HG03064 (cell line): ENCODE measurements at regions not wholly inside any gene's neighbourhood (a gene's known extent, or its start where the extent isn't known, plus 50 kb on each side); places are given as distances from the start of the nearest gene placed in this dataset.
A peak's percentile ranks its signal among the peaks of the same experiment; 100 is the strongest.

ENCODE experiments used
- ATAC-seq: cut with Tn5 transposase; IDR thresholded peaks from one replicate; pipeline ENCODE4 v1.9.1; 2021; ENCODE audit warnings: low read depth; ENCODE audit not compliant: unreplicated experiment

GRCh38 chr2:15718103-15718943 is 126.7 kb downstream of the DDX1 start:
- no peak for ATAC-seq

DNA sequence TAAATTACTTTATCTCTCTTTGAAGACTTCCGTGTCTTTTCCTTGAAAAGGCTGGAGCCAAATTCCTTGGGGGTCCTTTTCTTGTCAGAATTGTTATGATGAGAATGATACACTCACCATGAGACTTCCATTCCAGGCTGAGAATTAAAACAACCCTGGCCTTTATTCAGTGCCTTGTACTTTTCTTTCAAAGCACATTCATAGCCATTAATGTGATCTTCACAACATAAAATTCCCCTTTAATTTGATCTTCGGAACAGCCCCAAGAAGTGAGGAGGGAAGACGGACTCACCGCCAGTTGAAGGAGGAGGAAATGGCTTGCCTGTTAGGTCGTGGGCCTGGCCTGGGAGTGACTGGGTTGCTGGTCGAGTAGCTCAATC is 127.3 kb downstream of the DDX1 start:
- ATAC-seq: no peak

- ATAC-seq: no peak
Observed at GRCh38 chr2:15719566-15720313, 128.1 kb downstream of the DDX1 start.

DNA sequence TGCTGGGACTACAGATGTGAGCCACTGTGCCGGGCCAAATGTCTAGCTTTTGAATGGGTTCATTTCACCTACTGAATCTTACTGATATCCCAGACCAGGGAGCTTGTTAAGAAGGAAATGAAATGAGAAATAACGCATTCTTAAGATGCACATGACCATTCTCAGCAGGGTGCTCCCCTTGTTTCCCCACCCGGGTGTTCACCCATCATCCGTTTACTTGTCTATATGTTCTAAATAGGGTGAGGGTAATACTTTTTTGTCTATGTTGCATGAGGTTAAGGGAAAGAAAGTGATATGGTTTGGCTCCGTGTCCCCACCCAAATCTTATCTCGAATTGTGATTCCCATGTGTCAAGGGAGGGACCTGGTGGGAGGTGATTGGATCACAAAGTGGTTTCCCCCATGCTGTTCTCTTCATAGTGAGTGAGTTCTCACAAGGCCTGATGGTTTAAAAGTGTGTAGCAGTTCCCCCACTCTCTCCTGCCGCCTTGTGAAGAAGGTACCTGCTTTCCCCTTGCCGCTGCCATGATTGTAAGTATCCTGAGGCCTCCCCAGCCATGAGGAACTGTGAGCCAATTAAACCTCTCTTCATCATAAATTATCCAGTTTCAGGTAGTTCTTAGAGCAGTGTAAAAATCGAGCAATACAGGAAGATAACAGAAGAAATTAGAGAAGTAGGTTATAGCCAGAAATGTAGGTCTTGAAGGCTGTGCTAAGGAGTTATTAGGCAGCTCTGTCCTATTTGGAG is 129.1 kb downstream of the DDX1 start:
- ATAC-seq: no peak

DNA sequence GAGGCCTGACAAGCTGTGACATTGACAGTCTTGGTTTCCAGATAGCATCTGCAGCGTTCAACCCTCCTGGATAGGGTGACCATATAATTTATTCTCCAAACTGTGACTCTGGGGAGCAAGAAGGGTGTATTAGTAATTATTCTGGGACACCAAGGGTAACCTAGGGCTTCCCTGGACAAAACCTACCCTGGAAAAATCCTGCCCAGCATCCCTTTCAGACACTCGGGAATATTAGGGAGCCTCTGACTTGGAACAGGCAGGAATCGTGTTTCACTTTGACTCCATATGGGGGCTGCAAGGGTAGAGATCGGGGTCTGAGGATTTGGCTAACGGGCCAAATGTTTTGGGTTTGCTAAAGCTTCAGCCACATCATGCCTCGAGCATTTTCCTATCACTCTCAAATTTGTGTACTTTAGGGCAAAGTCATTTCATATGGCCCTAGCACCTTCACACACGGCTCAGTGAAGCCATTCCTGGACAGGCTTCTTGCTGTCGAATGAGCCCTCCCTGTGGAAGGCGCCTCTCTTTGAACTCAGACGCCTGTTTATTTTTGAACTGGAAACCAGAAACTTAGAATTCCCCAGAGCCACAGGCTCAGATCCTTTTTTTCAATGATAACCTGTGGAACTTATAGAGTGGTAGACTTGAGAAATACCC is 129.9 kb downstream of the DDX1 start:
- ATAC-seq: no peak

DNA sequence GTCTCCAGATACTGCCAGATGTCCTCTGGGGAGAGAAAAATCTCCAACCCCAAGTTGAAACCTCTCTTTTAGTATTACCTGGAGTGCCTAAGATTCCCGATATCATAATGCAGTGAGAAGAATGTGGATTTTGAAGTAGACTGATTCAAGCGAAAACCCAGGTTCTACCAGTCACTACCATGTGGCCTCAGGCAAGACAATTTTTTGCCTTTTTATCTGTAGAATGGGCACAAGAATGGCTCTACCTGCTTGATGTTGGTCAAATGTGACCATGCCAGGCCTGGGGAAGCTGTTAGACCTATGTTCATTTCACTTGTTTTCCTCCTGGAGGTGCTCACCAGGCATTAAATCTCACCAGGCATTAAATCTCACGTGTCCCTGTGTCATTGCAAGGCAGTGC is 131.3 kb downstream of the DDX1 start:
- no peak for ATAC-seq

GRCh38 chr2:15724235-15724634 is 132.6 kb downstream of the DDX1 start:
- ATAC-seq: no peak

DNA sequence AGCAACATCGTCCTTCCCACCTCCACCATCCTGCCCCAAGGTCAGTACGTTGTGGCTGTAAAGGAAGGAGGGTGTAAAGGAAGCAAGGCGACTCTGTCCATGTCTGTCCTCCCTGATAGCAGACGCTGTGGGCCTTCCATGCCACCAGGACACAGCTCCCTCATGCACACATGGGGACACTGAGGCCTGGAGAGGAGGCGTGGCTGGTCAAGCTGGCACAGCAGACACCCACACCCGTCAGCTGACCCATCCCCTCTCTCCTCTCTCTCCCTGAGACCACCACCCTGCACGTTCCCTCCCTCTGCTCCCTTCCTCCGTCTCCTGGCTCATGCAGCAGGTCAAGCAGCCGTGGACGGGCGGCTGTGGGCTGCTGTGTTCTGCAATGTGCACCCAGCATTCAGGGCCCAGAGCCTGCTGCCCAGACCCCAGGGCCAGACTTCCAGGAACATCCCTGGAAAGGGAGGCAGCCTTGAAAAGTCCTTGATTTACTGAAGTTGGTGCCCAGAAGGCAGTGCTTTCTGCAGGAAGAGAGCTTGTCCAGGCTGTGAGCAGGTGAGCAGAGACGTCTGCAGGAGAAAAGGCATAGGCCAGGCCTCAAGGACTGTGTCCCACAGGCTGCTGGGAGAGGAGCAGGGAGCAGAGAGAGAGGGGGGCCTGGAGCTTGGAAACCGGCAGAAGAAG is 133.6 kb downstream of the DDX1 start:
- no peak for ATAC-seq

DNA sequence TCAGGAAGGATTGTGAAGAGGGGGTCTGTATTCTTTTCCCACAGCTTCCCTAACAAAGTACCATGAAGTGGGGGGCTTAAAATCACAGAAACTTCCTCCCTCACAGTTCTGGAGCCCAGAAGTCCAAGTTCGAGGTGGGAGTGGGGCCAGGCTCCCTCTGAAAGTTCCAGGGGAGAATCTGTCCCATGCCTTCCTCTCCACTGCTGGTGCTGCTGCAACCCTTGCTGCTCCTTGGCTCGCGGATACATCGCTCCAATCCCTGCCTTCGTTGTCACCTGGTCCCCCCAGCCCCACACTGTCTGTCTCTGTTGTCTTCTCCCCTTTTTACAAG is 134.1 kb downstream of the DDX1 start:
- ATAC-seq: no peak

DNA sequence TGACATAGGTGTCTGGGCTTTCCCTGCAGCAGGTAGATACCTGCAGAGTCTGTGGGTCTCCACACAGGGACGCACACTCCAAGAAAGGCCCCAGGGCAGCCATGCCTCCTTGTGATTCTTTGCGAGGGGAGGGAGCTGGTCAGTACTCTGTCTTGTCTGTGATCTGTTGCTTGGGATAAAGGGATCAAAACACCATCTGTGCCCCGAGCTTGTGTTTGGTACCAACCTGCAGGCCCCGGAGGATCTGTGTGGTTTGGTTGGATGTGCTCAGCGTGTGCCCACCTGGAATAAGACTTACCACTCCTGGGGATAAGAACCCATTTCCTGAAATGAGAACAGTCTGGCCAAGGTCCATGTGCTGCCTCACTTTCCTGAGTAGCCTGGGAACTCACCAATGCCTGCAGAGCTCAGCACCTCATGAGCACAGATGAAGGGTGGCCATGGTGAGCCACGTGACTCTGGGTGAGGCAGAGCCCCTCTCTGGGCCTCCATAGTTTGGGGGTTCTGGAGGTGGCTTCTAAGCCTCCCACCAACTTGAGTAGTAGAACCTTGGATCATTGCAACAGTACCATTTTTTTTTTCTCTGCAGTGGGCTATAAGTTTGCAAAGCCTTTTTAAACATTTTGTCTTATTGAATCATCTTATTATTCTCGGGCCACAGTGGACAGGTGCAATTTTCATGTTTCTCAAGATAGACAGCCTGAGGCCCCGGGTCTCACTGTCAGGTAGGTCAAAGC is 134.8 kb downstream of the DDX1 start:
- ATAC-seq: no peak

GRCh38 chr2:15727396-15728244 is 136.0 kb downstream of the DDX1 start:
- no peak for ATAC-seq

GRCh38 chr2:15728245-15728938 is 136.7 kb downstream of the DDX1 start:
- no peak for ATAC-seq

- ATAC-seq: no peak
Observed at GRCh38 chr2:15729001-15729400, 137.3 kb downstream of the DDX1 start.

- no peak for ATAC-seq
Observed at GRCh38 chr2:15729709-15730544, 138.3 kb downstream of the DDX1 start.

GRCh38 chr2:15730545-15731212 is 139.0 kb downstream of the DDX1 start:
- ATAC-seq: peak; percentile 54

GRCh38 chr2:15731213-15731888 is 139.7 kb downstream of the DDX1 start:
- no peak for ATAC-seq
